BLaER1 (cell line): ENCODE measurements at regions not wholly inside any gene's neighbourhood (a gene's known extent, or its start where the extent isn't known, plus 50 kb on each side); places are given as distances from the start of the nearest gene placed in this dataset.

Source experiments
- H3K27ac ChIP-seq: shearing (Covaris generic); formaldehyde crosslinking; 2 replicates; pipeline ENCODE4 v1.8.1; 2022
- H3K27me3 ChIP-seq: shearing (Covaris generic); formaldehyde crosslinking; 2 replicates; pipeline ENCODE4 v1.8.1; 2022
- H3K36me3 ChIP-seq: shearing (Covaris generic); formaldehyde crosslinking; 2 replicates; pipeline ENCODE4 v1.8.1; 2022
- H3K4me1 ChIP-seq: shearing (Covaris generic); formaldehyde crosslinking; 2 replicates; pipeline ENCODE4 v1.8.1; 2022
- H3K4me2 ChIP-seq: shearing (Covaris generic); formaldehyde crosslinking; 2 replicates; pipeline ENCODE4 v1.8.1; 2022
- H3K4me3 ChIP-seq: shearing (Covaris generic); formaldehyde crosslinking; 2 replicates; pipeline ENCODE4 v1.8.1; 2022
- H3K9ac ChIP-seq: shearing (Covaris generic); formaldehyde crosslinking; 2 replicates; pipeline ENCODE4 v1.8.1; 2022
- H3K9me3 ChIP-seq: shearing (Covaris generic); formaldehyde crosslinking; 2 replicates; pipeline ENCODE4 v1.8.1; 2022
- H4K20me1 ChIP-seq: shearing (Covaris generic); formaldehyde crosslinking; 2 replicates; pipeline ENCODE4 v1.8.1; 2022
- Cebpa-rat ChIP-seq: shearing (Covaris generic); IDR thresholded peaks from 2 replicates; pipeline ENCODE4 v1.8.1; 2022

GRCh38 chr4:32025851-32026459 is 1305.8 kb downstream of the PCDH7 start:
- Histone ChIP-seq H4K20me1 (no peaks in the 10 kb centered on the region), H3K4me3 (no peak overlapping the region), H3K9ac (no peak overlapping the region), H3K27ac (no peak overlapping the region), H3K9me3 (no peaks in the 10 kb centered on the region), H3K4me2 (no peak overlapping the region), H3K4me1 (no peaks in the 10 kb centered on the region), H3K27me3 (no peaks in the 10 kb centered on the region), H3K36me3 (no peaks in the 10 kb centered on the region)
- no peak for TF ChIP-seq Cebpa-rat

DNA sequence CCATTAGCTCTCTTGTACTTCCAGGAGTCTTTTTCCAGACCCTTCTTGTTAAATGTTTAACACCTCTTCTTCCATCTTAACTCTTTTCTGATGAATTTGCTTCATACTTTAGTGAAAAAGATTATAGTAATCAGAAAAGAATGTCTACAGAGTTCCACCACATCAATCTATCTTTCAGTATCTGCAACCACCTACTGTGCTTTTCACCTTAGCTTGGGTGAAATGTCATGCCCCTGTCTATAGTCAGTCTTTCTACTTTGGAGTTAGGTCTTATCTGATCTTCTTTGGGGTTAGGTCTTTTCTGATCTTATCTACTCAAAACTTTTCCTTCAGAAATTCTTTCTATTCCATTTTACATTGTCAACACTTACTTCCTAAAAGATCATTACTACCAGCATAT is 1310.2 kb downstream of the PCDH7 start:
- H3K36me3 ChIP-seq: no peaks in the 10 kb centered on the region
- no peak overlapping the region for H3K4me2 ChIP-seq
- H3K9me3 ChIP-seq: no peaks in the 10 kb centered on the region
- no peaks in the 10 kb centered on the region for H3K27me3 ChIP-seq
- no peak for TF ChIP-seq Cebpa-rat
- no peak overlapping the region for H3K9ac ChIP-seq
- H3K4me1 ChIP-seq: no peaks in the 10 kb centered on the region
- no peak overlapping the region for H3K27ac ChIP-seq
- H3K4me3 ChIP-seq: no peak overlapping the region
- no peaks in the 10 kb centered on the region for H4K20me1 ChIP-seq

GRCh38 chr4:32031026-32031425 is 1310.9 kb downstream of the PCDH7 start:
- H3K9me3 ChIP-seq: no peaks in the 10 kb centered on the region
- no peaks in the 10 kb centered on the region for H3K36me3 ChIP-seq
- no peak overlapping the region for H3K4me2 ChIP-seq
- no peak overlapping the region for H3K9ac ChIP-seq
- H4K20me1 ChIP-seq: no peaks in the 10 kb centered on the region
- H3K27ac ChIP-seq: no peak overlapping the region
- TF ChIP-seq Cebpa-rat: no peak
- H3K4me3 ChIP-seq: no peak overlapping the region
- H3K4me1 ChIP-seq: no peaks in the 10 kb centered on the region
- H3K27me3 ChIP-seq: no peaks in the 10 kb centered on the region

DNA sequence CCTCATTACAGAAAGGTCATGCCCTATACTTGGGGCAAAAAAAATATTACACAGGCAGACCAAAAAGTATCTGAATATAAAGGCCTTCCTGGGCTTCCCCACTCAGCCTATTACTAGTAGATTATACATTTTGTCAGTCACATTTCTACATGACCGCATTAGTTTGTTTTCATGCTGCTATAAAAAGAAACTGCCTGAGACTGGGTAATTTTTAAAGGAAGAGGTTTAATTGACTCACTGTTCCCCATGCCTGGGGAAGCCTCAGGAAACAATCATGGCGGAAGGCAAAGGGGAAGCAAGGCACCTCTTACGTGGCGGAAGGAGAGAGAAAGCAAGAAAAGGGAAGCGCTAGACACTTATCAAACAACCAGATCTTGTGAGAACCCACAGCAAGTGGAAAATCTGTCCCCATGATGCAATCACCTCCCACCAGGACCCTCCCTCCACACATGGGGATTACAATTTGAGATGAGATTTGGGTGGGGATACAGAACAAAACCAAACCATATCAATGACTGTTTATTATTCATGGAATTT is 1312.0 kb downstream of the PCDH7 start:
- Histone ChIP-seq H3K27me3 (no peaks in the 10 kb centered on the region), H3K4me2 (no peak overlapping the region), H3K9ac (no peak overlapping the region), H3K4me3 (no peak overlapping the region), H3K4me1 (no peaks in the 10 kb centered on the region), H3K36me3 (no peaks in the 10 kb centered on the region), H3K9me3 (no peaks in the 10 kb centered on the region), H3K27ac (no peak overlapping the region), H4K20me1 (no peaks in the 10 kb centered on the region)
- no peak for TF ChIP-seq Cebpa-rat

DNA sequence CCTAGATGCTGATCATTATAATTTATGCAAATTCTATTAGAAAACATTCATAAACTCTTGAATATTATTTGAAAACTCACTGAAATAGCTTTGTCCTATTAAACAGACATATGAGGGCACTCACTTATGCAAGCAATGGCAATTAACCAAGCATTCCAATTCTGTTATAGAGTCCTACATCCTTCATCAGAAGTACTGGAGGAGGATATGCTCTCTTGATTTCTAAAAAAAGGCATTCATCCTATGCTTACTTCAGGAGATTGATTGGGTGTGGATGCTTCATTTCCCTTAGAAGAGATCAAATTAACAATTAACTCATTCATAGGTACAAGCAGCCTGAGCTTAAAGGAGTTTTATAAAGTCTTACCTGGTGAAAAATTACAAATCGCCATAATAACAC is 1317.2 kb downstream of the PCDH7 start:
- no peaks in the 10 kb centered on the region for H4K20me1 ChIP-seq
- no peak overlapping the region for H3K27ac ChIP-seq
- no peaks in the 10 kb centered on the region for H3K4me1 ChIP-seq
- H3K27me3 ChIP-seq: no peaks in the 10 kb centered on the region
- no peaks in the 10 kb centered on the region for H3K9me3 ChIP-seq
- H3K9ac ChIP-seq: no peak overlapping the region
- no peak for TF ChIP-seq Cebpa-rat
- H3K4me2 ChIP-seq: no peak overlapping the region
- H3K4me3 ChIP-seq: no peak overlapping the region
- no peaks in the 10 kb centered on the region for H3K36me3 ChIP-seq

DNA sequence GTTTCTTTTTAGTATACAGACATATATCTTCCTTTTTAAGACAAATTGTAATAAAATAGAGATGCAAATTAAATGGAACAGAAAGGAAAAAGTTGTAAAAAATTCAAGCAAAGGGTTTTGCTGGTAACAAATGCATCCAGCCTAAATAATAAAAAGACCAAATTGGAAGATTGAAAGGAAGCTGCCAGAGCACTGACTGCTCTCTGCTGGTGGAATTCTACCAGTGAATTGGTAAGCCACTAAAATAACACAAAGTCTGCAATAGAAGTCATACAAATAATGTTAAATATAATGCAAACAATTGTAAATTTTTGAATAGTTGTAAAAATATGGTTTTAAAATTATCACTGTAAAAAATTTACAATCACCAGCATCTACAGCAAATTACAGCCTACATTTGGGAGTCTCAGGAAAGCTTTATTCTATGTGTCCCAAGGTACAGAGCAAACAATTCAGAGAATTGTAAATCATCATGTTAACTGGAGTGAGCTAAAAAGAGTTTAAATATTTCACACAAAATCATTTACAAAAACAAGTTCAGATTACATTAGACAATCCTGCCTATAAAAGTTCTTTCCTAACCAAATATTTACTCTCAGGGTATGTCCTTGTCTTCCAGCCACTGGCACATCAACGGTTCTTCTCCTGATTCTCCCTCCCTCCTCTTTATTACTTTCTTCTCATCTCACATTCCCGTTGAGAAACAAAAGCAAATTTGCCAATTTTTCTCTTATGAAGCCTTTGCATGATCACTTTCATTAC is 1322.5 kb downstream of the PCDH7 start:
- H4K20me1 ChIP-seq: no peaks in the 10 kb centered on the region
- H3K27me3 ChIP-seq: no peaks in the 10 kb centered on the region
- H3K27ac ChIP-seq: no peak overlapping the region
- H3K4me2 ChIP-seq: no peak overlapping the region
- H3K9me3 ChIP-seq: no peaks in the 10 kb centered on the region
- H3K4me1 ChIP-seq: no peaks in the 10 kb centered on the region
- no peak overlapping the region for H3K9ac ChIP-seq
- TF ChIP-seq Cebpa-rat: no peak
- no peak overlapping the region for H3K4me3 ChIP-seq
- no peaks in the 10 kb centered on the region for H3K36me3 ChIP-seq

- no peak overlapping the region for H3K9ac ChIP-seq
- no peaks in the 10 kb centered on the region for H3K4me1 ChIP-seq
- H3K36me3 ChIP-seq: no peaks in the 10 kb centered on the region
- H3K27ac ChIP-seq: no peak overlapping the region
- no peak for TF ChIP-seq Cebpa-rat
- no peaks in the 10 kb centered on the region for H3K27me3 ChIP-seq
- H4K20me1 ChIP-seq: no peaks in the 10 kb centered on the region
- no peak overlapping the region for H3K4me3 ChIP-seq
- no peaks in the 10 kb centered on the region for H3K9me3 ChIP-seq
- H3K4me2 ChIP-seq: no peak overlapping the region
Observed at GRCh38 chr4:32043248-32043633, 1323.1 kb downstream of the PCDH7 start.

GRCh38 chr4:32061916-32062315 is 1341.7 kb downstream of the PCDH7 start:
- Histone ChIP-seq H3K4me1 (no peaks in the 10 kb centered on the region), H3K4me2 (no peak overlapping the region), H3K36me3 (no peaks in the 10 kb centered on the region), H3K27ac (no peak overlapping the region), H3K27me3 (no peaks in the 10 kb centered on the region), H4K20me1 (no peaks in the 10 kb centered on the region), H3K4me3 (no peak overlapping the region), H3K9me3 (no peaks in the 10 kb centered on the region), H3K9ac (no peak overlapping the region)
- TF ChIP-seq Cebpa-rat: no peak

- Histone ChIP-seq H3K4me2 (no peak overlapping the region), H3K4me1 (no peaks in the 10 kb centered on the region), H3K4me3 (no peak overlapping the region), H3K9ac (no peak overlapping the region), H3K27ac (no peak overlapping the region), H3K27me3 (no peaks in the 10 kb centered on the region), H3K9me3 (no peaks in the 10 kb centered on the region), H4K20me1 (no peaks in the 10 kb centered on the region), H3K36me3 (no peaks in the 10 kb centered on the region)
- no peak for TF ChIP-seq Cebpa-rat
Observed at GRCh38 chr4:32073542-32073941, 1353.4 kb downstream of the PCDH7 start.

DNA sequence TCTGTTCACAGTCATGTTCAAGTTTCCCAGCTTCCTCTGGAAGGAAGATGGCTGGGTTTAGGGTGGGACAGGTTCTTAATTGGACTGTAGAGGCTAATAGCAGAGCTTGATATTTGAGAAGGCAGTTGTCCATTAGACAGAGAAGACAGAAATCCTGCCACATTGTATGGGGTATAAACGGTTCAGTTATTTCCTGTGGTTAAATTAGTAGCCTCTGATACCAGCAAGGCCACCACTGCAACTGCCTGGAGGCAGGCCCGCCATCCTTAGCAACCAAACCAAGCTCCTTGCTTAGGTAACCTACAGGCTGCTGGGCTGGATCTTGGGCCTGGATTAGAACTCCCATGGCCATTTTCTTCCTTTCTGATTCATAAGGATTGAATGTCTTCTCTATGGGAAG is 1367.0 kb downstream of the PCDH7 start:
- Histone ChIP-seq H3K4me1 (no peaks in the 10 kb centered on the region), H3K36me3 (no peaks in the 10 kb centered on the region), H3K27me3 (no peaks in the 10 kb centered on the region), H3K4me2 (no peak overlapping the region), H3K27ac (no peak overlapping the region), H3K9me3 (peaks cover 10% of the 10 kb centered on the region), H3K4me3 (no peak overlapping the region), H3K9ac (no peak overlapping the region), H4K20me1 (no peaks in the 10 kb centered on the region)
- no peak for TF ChIP-seq Cebpa-rat
